A549 (cell line): ENCODE measurements at regions not wholly inside any gene's neighbourhood (a gene's known extent, or its start where the extent isn't known, plus 50 kb on each side); places are given as distances from the start of the nearest gene placed in this dataset.

Experiments used
- BHLHE40 ChIP-seq: IDR thresholded peaks from 2 replicates; pipeline ENCODE4 v1.6.1; 2012; ENCODE audit warnings: low read depth, low read length, inconsistent platforms
- CTCF ChIP-seq: fragments of >200 bp; sonication (Bioruptor Twin); formaldehyde crosslinking; IDR thresholded peaks from 3 replicates; pipeline ENCODE4 v1.5.1; 2016
- HMGXB4 ChIP-seq: fragments of 250-450 bp; sonication (Bioruptor Pico); IDR thresholded peaks from 2 replicates; pipeline ENCODE4 v1.5.0; 2021; ENCODE audit warnings: mild to moderate bottlenecking, moderate library complexity, borderline replicate concordance
- NFE2L2 ChIP-seq: fragments of 150-350 bp; conservative IDR thresholded peaks from 2 replicates; pipeline ENCODE4 v1.6.1; 2014; ENCODE audit warnings: low read length
- NPAS2 ChIP-seq: fragments of 250-450 bp; sonication (Bioruptor Pico); IDR thresholded peaks from 2 replicates; pipeline ENCODE4 v1.8.0; 2022; ENCODE audit warnings: mild to moderate bottlenecking, moderate library complexity, borderline replicate concordance
- POLR2A ChIP-seq: IDR thresholded peaks from 2 replicates; pipeline ENCODE4 v1.6.1; 2012; ENCODE audit warnings: mild to moderate bottlenecking, low read length
- REST ChIP-seq: fragments of 200-600 bp; sonication (generic); IDR thresholded peaks from 2 replicates; pipeline ENCODE4 v1.6.1; 2016; ENCODE audit warnings: antibody characterized with exemption, mild to moderate bottlenecking, moderate library complexity
- USF2 ChIP-seq: fragments of 450-650 bp; IDR thresholded peaks from 2 replicates; pipeline ENCODE4 v1.6.1; 2014; ENCODE audit warnings: antibody characterized with exemption

GRCh38 chr9:28883234-28883633 lies 1310.0 kb upstream of the C9orf72 start:
- TF ChIP-seq CTCF (no peak), NPAS2 (CRISPR knock-in tag) (no peak), REST (no peak), POLR2A (no peak), HMGXB4 (CRISPR knock-in tag) (no peak), NFE2L2 (no peak), USF2 (no peak), BHLHE40 (no peak)
